ENCODE measurements at regions not wholly inside any gene's neighbourhood (a gene's known extent, or its start where the extent isn't known, plus 50 kb on each side); places are given as distances from the start of the nearest gene placed in this dataset.

DNA sequence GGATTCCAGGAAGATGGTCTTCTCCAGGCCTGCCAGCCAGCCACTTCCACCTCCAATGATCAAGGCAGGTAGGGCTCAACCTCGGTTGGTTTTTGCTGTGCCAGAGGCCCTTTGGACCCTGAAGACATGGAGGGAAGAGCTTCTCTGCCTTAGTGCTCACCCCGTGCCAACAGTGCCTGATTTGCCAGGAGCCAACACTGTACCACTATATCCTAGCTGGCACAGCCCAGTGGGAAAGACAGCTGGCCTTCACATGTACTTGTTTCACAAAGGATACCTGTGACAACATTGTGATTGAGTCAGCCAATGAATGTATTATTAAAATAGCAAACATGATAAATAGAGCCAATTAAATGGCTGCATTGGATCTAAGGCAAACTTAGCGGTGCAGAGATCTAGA is 51.9 kb upstream of the PRPS1 start:
- Histone ChIP-seq H2BK12ac (ENCODE audit: low read length) (no peak overlapping the region), H2BK120ac (ENCODE audit: low read depth, low read length) (no peak overlapping the region)
- DNase-seq (ENCODE audit: low spot score): no peak

DNA sequence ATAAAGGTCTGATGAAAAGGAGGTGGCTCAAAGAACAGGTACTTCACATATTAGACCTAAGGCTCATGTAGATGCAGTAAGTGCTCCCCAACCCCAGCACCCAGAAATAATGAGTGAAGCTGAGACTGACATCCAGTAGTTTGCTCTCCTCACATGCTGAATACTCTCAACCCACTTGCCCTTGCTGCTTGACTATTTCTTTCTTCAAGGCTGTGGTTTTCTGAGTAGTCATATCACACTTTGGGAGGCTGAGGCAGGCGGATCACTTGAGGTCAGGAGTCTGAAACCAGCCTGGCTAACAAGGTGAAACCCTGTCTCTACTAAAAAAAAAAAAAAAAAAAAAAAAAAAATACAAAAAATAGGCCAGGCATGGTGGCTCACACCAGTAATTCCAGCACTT is 51.5 kb upstream of the PRPS1 start:
- Histone ChIP-seq H3K9me3 (replicated peaks in 1 of 2; ENCODE audit: control insufficient read depth in 2 of 2, insufficient read depth in 1 of 2, low read depth in 1 of 2, low read length in 2 of 2) (no peaks in the 10 kb centered on the region), H3K4me2 (ENCODE audit: insufficient read depth, low read length, poor library complexity, severe bottlenecking) (no peak overlapping the region), H2BK15ac (ENCODE audit: low read length) (no peak overlapping the region), H3K27me3 (ENCODE audit: control insufficient read depth in 3 of 3, insufficient read depth in 3 of 3, low read depth in 1 of 3, low read length in 3 of 3) (no peaks in the 10 kb centered on the region), H3K79me1 (ENCODE audit: low read depth, low read length) (no peaks in the 10 kb centered on the region), H3K18ac (ENCODE audit: low read length) (no peak overlapping the region), H3K4ac (ENCODE audit: low read length) (no peak overlapping the region), H2BK5ac (ENCODE audit: low read length) (no peak overlapping the region), H3K23ac (ENCODE audit: low read depth, low read length, poor library complexity) (no peak overlapping the region), H2BK120ac (ENCODE audit: low read depth, low read length) (no peak overlapping the region), H4K91ac (ENCODE audit: low read depth, low read length, poor library complexity) (no peak overlapping the region), H3K36me3 (replicated peaks in 1 of 2; ENCODE audit: control insufficient read depth in 2 of 2, insufficient read depth in 2 of 2, low read length in 2 of 2) (peaks cover 0 to 2% of the 10 kb centered on the region in 2 donors), H3K27ac (replicated peaks; ENCODE audit: low read length) (no peak overlapping the region), H2AK5ac (ENCODE audit: low read depth, low read length) (no peak overlapping the region), H3K4me3 (ENCODE audit: low read length in 2 of 2) (no peak overlapping the region), H3K4me1 (ENCODE audit: control insufficient read depth in 2 of 2, insufficient read depth in 1 of 2, low read depth in 1 of 2, low read length in 2 of 2) (no peaks in the 10 kb centered on the region), H4K8ac (ENCODE audit: low read depth, low read length) (no peak overlapping the region), H2BK12ac (ENCODE audit: low read length) (no peak overlapping the region), H3K9ac (ENCODE audit: low read depth, low read length, poor library complexity) (no peak overlapping the region), H2AFZ (ENCODE audit: low read length) (no peak overlapping the region), H3K14ac (ENCODE audit: low read length) (no peak overlapping the region)
- no peak for DNase-seq (ENCODE audit: low spot score)
- WGBS, 2 donors (ENCODE audit: extremely low coverage in 2 of 2, insufficient read length in 2 of 2, insufficient replicate concordance in 1 of 2): no CpG with 5 or more reads among the region's 1 CpG

More for the DNA sequence above, 51.9 kb upstream of the PRPS1 start:
- Histone ChIP-seq H2AFZ (ENCODE audit: low read length) (no peak overlapping the region), H3K18ac (ENCODE audit: low read length) (no peak overlapping the region), H3K14ac (ENCODE audit: low read length) (no peak overlapping the region), H3K9ac (ENCODE audit: low read depth, low read length, poor library complexity) (no peak overlapping the region), H3K79me1 (ENCODE audit: low read depth, low read length) (no peaks in the 10 kb centered on the region), H3K4me1 (ENCODE audit: control insufficient read depth in 2 of 2, insufficient read depth in 1 of 2, low read depth in 1 of 2, low read length in 2 of 2) (no peaks in the 10 kb centered on the region), H4K8ac (ENCODE audit: low read depth, low read length) (no peak overlapping the region), H2BK15ac (ENCODE audit: low read length) (no peak overlapping the region), H4K91ac (ENCODE audit: low read depth, low read length, poor library complexity) (no peak overlapping the region), H3K23ac (ENCODE audit: low read depth, low read length, poor library complexity) (no peak overlapping the region), H3K36me3 (replicated peaks in 1 of 2; ENCODE audit: control insufficient read depth in 2 of 2, insufficient read depth in 2 of 2, low read length in 2 of 2) (peaks cover 0 to 2% of the 10 kb centered on the region in 2 donors), H3K27me3 (ENCODE audit: control insufficient read depth in 3 of 3, insufficient read depth in 3 of 3, low read depth in 1 of 3, low read length in 3 of 3) (no peaks in the 10 kb centered on the region), H3K4ac (ENCODE audit: low read length) (no peak overlapping the region), H3K4me3 (ENCODE audit: low read length in 2 of 2) (no peak overlapping the region), H3K4me2 (ENCODE audit: insufficient read depth, low read length, poor library complexity, severe bottlenecking) (no peak overlapping the region), H3K27ac (replicated peaks; ENCODE audit: low read length) (no peak overlapping the region), H2AK5ac (ENCODE audit: low read depth, low read length) (no peak overlapping the region), H3K9me3 (replicated peaks in 1 of 2; ENCODE audit: control insufficient read depth in 2 of 2, insufficient read depth in 1 of 2, low read depth in 1 of 2, low read length in 2 of 2) (no peaks in the 10 kb centered on the region), H2BK5ac (ENCODE audit: low read length) (no peak overlapping the region)
- WGBS, 2 donors (ENCODE audit: extremely low coverage in 2 of 2, insufficient read length in 2 of 2, insufficient replicate concordance in 1 of 2): no CpG with 5 or more reads among the region's 3 CpGs

DNA sequence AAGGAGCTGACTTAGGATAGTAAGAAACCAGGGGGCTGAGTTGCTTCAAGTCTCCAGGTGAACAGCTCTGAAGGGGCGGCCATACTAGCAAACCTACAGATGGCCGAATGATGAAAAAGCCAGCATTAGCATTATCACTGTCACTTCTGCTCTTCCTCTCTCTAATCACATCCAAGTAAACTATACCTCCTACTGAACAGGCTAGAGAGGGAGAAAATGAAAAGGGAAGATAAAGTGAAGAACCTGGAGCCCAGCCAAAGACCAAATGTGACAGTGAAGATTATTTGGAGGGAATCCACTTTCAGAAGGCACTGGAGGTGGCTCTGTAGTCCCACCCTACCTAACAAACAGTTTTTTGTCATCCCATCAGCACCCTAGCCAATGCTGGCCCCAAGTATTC is 50.4 kb upstream of the PRPS1 start:
- WGBS, 2 donors (ENCODE audit: extremely low coverage in 2 of 2, insufficient read length in 2 of 2, insufficient replicate concordance in 1 of 2): no CpG with 5 or more reads among the region's 2 CpGs
- Histone ChIP-seq H3K4ac (ENCODE audit: low read length) (no peak overlapping the region), H3K79me1 (ENCODE audit: low read depth, low read length) (no peaks in the 10 kb centered on the region), H2BK5ac (ENCODE audit: low read length) (no peak overlapping the region), H3K27ac (replicated peaks; ENCODE audit: low read length) (no peak overlapping the region), H4K91ac (ENCODE audit: low read depth, low read length, poor library complexity) (no peak overlapping the region), H3K4me2 (ENCODE audit: insufficient read depth, low read length, poor library complexity, severe bottlenecking) (no peak overlapping the region), H2BK12ac (ENCODE audit: low read length) (no peak overlapping the region), H3K9ac (ENCODE audit: low read depth, low read length, poor library complexity) (no peak overlapping the region), H3K36me3 (replicated peaks in 1 of 2; ENCODE audit: control insufficient read depth in 2 of 2, insufficient read depth in 2 of 2, low read length in 2 of 2) (peaks cover 0 to 2% of the 10 kb centered on the region in 2 donors), H3K14ac (ENCODE audit: low read length) (no peak overlapping the region), H2AFZ (ENCODE audit: low read length) (no peak overlapping the region), H3K23ac (ENCODE audit: low read depth, low read length, poor library complexity) (no peak overlapping the region), H2AK5ac (ENCODE audit: low read depth, low read length) (no peak overlapping the region), H2BK120ac (ENCODE audit: low read depth, low read length) (no peak overlapping the region), H3K27me3 (ENCODE audit: control insufficient read depth in 3 of 3, insufficient read depth in 3 of 3, low read depth in 1 of 3, low read length in 3 of 3) (no peaks in the 10 kb centered on the region), H4K8ac (ENCODE audit: low read depth, low read length) (no peak overlapping the region), H3K9me3 (replicated peaks in 1 of 2; ENCODE audit: control insufficient read depth in 2 of 2, insufficient read depth in 1 of 2, low read depth in 1 of 2, low read length in 2 of 2) (no peaks in the 10 kb centered on the region), H2BK15ac (ENCODE audit: low read length) (no peak overlapping the region), H3K18ac (ENCODE audit: low read length) (no peak overlapping the region), H3K4me1 (ENCODE audit: control insufficient read depth in 2 of 2, insufficient read depth in 1 of 2, low read depth in 1 of 2, low read length in 2 of 2) (no peaks in the 10 kb centered on the region), H3K4me3 (ENCODE audit: low read length in 2 of 2) (no peak overlapping the region)
- DNase-seq (ENCODE audit: low spot score): no peak
